Adipocyte (in vitro differentiated cells): ENCODE measurements at regions not wholly inside any gene's neighbourhood (a gene's known extent, or its start where the extent isn't known, plus 50 kb on each side); places are given as distances from the start of the nearest gene placed in this dataset.

ENCODE experiments used
- DNase-seq: peaks from one replicate; pipeline ENCODE4 v3.0.0-alpha.2; 2015; ENCODE audit warnings: low read depth
- H3K27me3 ChIP-seq: replicated peaks from 2 replicates; pipeline ENCODE4 v1.7.0; 2013; ENCODE audit warnings: mild to moderate bottlenecking, low read length, moderate library complexity; ENCODE audit not compliant: control insufficient read depth, insufficient read depth
- H3K36me3 ChIP-seq: 2 replicates; pipeline ENCODE4 v1.7.0; 2013; ENCODE audit warnings: low read length, mild to moderate bottlenecking, moderate library complexity; ENCODE audit not compliant: control insufficient read depth, insufficient read depth, severe bottlenecking
- H3K4me1 ChIP-seq: 2 replicates; pipeline ENCODE4 v1.7.0; 2013; ENCODE audit warnings: mild to moderate bottlenecking, low read length, moderate library complexity; ENCODE audit not compliant: control insufficient read depth, insufficient read depth
- H3K4me3 ChIP-seq: 2 replicates; pipeline ENCODE4 v1.7.0; 2013; ENCODE audit warnings: mild to moderate bottlenecking, low read length, moderate library complexity
- H3K9ac ChIP-seq: 2 replicates; pipeline ENCODE4 v1.7.0; 2013; ENCODE audit warnings: mild to moderate bottlenecking, low read length, moderate library complexity
- H3K9me3 ChIP-seq: 2 replicates; pipeline ENCODE4 v1.7.0; 2013; ENCODE audit warnings: mild to moderate bottlenecking, low read length, moderate library complexity; ENCODE audit not compliant: control insufficient read depth

DNA sequence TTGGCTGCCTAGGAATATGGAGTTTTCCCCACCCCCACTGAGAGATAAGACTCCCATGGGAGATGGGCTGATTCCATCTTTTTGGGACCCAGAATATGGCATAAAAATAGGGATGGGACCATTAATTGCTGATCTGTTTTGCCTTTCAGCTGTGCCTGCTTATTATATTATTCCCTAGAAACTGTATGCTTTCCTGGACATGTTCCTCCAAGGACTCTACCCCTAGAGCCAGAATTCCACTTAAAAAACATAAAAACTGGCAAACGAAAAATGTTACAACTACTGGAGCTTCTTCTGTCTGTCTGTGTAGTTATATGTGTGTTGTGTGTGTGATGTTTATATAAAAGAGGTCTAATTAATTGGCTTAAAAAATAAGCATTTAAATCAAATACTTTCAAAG, 159.9 kb upstream of the PRR20A start:
- H3K9ac ChIP-seq = no peak overlapping the region
- H3K4me1 ChIP-seq = no peaks in the 10 kb centered on the region
- DNase-seq = no peak
- no peaks in the 10 kb centered on the region for H3K36me3 ChIP-seq
- no peaks in the 10 kb centered on the region for H3K9me3 ChIP-seq
- no peaks in the 10 kb centered on the region for H3K27me3 ChIP-seq
- no peak overlapping the region for H3K4me3 ChIP-seq

DNA sequence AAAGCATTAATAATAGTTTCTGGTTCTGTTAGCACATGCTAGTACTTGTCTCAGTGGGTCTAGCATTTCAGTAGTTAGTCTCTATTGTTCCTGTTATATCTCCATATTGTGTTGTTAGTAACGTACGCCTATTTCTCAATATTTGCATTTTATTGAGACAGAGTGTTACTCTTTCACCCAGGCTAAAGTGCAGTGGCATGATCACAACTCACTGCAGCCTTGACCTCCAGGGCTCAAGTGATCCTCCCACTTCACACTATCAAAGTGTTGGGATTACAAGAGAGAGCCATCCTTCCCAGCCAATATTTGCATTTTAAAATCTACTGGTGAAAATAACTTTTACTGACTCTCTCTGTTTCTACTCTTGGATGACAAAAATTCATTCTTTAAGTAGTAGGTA, 154.6 kb upstream of the PRR20A start:
- no peak for DNase-seq
- Histone ChIP-seq H3K9ac (no peak overlapping the region), H3K4me3 (no peak overlapping the region), H3K4me1 (no peaks in the 10 kb centered on the region), H3K9me3 (no peaks in the 10 kb centered on the region), H3K36me3 (no peaks in the 10 kb centered on the region), H3K27me3 (no peaks in the 10 kb centered on the region)

DNA sequence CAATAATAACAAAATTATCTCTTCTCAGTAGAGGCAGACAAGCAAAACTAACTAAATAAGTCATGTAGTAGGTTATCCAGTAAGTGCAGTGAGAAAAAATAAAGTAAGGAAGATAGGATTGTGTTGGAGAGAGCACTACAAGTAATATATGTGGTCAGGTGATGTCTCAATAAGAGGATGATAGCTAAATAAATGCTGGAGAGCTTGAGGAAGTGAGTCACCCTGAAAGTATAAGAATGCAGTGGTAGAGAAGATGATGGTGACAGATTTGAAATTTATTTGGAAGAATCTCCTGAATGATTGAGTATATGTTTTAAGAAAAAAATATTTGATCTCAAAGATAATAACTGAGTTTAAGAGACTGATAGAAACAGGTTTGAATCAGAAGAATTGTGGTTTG, 152.2 kb upstream of the PRR20A start:
- Histone ChIP-seq H3K36me3 (no peaks in the 10 kb centered on the region), H3K9ac (no peak overlapping the region), H3K4me1 (no peaks in the 10 kb centered on the region), H3K9me3 (no peaks in the 10 kb centered on the region), H3K27me3 (no peaks in the 10 kb centered on the region), H3K4me3 (no peak overlapping the region)
- no peak for DNase-seq

DNA sequence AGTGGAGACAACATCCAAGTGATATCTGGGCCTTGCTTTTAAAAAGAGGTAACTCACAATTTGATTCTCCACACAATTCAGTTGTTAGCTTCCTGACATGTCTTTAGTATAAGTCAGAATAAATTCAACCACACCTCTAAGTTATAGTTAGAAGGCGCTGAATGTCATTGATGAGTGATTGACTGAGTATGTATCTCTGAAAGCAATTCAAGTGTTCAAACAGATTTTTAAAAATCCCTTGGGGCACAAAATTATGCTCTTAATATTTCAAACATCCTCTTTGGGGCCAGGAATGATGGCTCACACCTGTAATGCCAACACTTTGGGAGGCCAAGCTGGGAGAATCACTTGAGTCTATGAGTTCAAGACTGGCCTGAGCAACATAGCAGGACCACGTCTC, 137.0 kb upstream of the PRR20A start:
- H3K9ac ChIP-seq = no peak overlapping the region
- H3K27me3 ChIP-seq = no peaks in the 10 kb centered on the region
- no peaks in the 10 kb centered on the region for H3K9me3 ChIP-seq
- no peak overlapping the region for H3K4me3 ChIP-seq
- no peak for DNase-seq
- no peaks in the 10 kb centered on the region for H3K4me1 ChIP-seq
- H3K36me3 ChIP-seq = no peaks in the 10 kb centered on the region

DNA sequence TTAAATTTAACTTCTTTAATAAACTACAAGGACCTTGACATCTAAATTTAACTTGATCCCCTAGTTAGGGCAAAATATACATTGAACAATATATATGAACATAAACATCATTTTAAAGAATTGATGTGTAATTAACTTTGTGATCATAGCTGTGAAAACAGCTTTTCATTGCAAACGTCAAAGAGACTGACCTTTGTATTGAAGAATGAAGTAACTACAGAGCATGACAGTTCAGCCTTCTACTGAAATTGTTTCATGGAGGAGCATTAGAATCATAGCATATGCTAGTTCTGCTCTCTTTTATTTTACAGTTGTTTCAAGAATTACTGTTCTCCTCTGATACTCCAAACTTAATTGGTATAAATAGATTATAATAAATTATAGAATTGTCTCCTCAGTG, 123.4 kb upstream of the PRR20A start:
- H3K9me3 ChIP-seq = no peaks in the 10 kb centered on the region
- H3K4me3 ChIP-seq = no peak overlapping the region
- H3K4me1 ChIP-seq = no peaks in the 10 kb centered on the region
- no peak for DNase-seq
- no peaks in the 10 kb centered on the region for H3K36me3 ChIP-seq
- H3K9ac ChIP-seq = no peak overlapping the region
- H3K27me3 ChIP-seq = no peaks in the 10 kb centered on the region

DNA sequence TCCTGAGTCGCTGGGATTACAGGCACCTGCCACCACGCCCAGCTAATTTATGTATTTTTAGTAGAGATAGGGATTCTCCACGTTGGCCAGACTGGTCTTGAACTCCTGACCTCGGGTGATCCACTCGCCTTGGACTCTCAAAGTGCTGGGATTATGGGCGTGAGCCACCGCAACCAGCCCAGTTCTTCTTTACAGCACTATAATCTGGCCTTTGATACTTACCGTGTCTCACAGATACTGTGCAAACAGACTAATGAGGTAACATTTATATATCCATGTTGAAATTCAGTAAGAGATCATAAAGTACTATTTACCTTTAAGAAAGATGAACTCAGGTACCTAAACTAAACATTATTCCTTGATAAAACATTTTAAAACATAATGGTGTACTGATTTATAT, 121.8 kb upstream of the PRR20A start:
- no peaks in the 10 kb centered on the region for H3K27me3 ChIP-seq
- DNase-seq = no peak

DNA sequence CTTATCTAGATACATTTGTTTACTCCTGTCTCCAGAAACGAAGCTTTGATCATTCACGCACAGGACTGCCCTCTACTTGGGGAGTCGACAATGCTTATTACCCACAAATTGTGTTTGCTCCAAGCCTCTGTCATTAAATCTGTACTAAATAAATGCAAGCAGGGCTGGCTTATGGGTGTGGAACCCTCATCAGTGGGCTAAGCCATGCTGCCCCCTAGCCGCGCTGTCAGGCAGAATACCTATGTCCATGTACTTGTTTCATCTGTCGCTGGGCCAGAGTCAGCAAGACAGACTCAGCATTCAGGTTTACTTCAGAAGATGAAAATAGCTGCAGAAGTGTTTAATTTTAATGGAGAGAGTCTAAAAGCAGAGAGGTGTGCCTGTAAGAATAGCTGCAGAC, 110.0 kb upstream of the PRR20A start:
- no peak for DNase-seq
- Histone ChIP-seq H3K27me3 (no peaks in the 10 kb centered on the region), H3K36me3 (no peaks in the 10 kb centered on the region), H3K4me3 (no peak overlapping the region), H3K9me3 (peaks cover 6% of the 10 kb centered on the region), H3K9ac (no peak overlapping the region), H3K4me1 (no peaks in the 10 kb centered on the region)

More for the DNA sequence above, 121.8 kb upstream of the PRR20A start:
- H3K4me1 ChIP-seq = no peaks in the 10 kb centered on the region
- H3K4me3 ChIP-seq = no peak overlapping the region
- H3K36me3 ChIP-seq = no peaks in the 10 kb centered on the region
- no peak overlapping the region for H3K9ac ChIP-seq
- peaks cover 10% of the 10 kb centered on the region for H3K9me3 ChIP-seq

DNA sequence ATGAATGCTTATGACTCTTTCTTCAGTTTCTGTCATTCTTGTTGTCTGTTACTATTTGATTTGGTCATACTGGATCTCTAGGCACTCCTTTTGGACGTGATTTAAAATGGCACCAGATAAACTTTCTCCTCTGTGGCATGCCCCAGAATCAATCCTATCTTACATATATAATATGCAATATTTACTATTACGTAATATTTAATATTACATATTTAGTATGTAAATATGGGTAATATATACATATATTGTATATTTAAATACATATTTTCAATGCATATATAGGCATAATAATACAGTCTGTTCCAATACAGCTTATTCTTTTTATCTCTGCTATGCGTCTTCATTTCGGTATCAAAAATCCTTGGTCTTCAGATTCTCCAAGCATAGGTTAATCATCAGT, 104.4 kb upstream of the PRR20A start:
- no peak for DNase-seq
- no peak overlapping the region for H3K9ac ChIP-seq

DNA sequence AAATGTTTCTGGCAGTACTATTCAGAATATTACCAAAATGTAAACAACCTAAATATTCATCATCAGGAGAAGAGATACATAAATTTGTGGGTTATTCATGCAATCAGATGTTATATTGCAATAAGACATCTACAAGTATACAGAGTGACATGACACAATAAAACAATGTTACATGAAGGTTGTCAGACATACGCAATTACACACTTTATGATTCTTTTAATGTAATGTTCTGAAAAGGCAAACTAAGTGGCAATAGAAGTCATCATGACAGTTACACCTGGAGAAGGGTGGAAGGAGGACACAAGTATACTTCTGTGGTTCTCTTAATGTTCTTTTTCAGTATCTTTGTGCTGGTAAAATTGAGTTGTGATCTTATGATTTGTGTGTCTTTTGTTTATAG, 95.8 kb upstream of the PRR20A start:
- peaks cover 14% of the 10 kb centered on the region for H3K4me1 ChIP-seq
- no peaks in the 10 kb centered on the region for H3K27me3 ChIP-seq
- DNase-seq = no peak
- no peak overlapping the region for H3K4me3 ChIP-seq
- peaks cover 15% of the 10 kb centered on the region for H3K9me3 ChIP-seq
- no peaks in the 10 kb centered on the region for H3K36me3 ChIP-seq
- no peak overlapping the region for H3K9ac ChIP-seq

More for the DNA sequence above, 104.4 kb upstream of the PRR20A start:
- no peak overlapping the region for H3K4me3 ChIP-seq
- H3K36me3 ChIP-seq = no peaks in the 10 kb centered on the region
- H3K4me1 ChIP-seq = no peaks in the 10 kb centered on the region
- H3K9me3 ChIP-seq = no peaks in the 10 kb centered on the region
- no peaks in the 10 kb centered on the region for H3K27me3 ChIP-seq

DNA sequence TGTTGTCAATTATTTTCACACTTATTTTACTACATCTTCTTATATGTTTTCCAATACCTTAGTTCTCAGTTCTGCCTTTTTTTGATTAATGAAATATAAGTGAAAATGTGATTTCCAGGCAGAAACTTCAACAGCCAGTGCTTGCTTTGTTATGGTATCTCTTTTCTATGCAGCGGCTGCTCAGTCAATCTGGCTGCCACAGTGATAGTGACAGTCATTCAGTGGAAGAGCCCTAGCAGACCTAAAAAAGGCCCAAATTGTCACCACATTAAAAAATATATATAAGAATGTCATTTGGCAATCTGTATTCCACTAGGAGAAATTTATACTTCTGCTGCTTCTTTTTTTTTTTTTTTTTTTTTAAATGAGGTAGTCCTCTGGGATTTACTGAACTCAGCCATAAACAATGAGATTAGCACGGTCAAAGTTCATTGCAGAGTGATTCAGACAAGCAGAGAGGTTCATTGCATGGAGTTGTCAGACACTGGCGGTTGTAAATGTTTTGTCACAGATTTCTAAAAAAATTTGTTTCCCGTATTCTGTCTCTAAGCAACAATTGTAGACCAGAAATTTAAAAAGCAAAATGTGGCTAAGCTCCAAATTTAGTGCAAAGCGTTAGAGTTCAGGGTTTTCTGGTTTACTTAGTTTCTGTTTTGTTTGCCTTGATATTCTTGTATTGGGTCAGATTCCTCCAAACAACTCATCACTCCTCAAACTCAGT, 94.7 kb upstream of the PRR20A start:
- Histone ChIP-seq H3K36me3 (no peaks in the 10 kb centered on the region), H3K4me3 (peak overlapping the region; percentile 50), H3K9ac (peak overlapping the region; percentile 42), H3K4me1 (peaks cover 14% of the 10 kb centered on the region), H3K9me3 (peaks cover 26% of the 10 kb centered on the region), H3K27me3 (no peaks in the 10 kb centered on the region)
- DNase-seq = no peak

DNA sequence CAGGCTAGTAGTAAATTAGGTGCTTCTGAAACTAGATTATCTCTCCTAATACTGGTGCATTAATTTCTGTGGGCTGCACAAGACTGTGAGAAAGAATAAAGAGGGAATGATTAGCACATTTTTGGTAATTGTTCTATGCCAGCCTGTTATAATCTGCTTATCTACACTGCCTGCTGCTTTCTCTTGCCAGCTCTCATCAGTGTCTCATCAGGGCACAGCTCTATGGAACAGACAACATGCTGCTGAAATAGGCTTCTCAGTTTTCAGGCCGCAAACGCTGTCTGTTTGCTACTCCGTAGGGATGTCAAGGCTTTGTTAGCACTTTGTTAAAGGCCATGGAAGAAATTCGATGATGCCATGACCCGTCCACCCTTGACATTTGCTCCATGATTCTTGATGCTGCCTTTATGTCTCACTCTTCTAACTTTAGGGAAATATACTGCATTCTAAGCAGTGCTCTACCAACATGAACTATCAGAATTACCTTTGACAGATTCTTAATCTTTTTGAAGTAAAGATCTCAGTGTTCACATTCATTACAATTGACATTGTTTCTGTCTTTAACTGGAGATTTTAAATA, 84.0 kb upstream of the PRR20A start:
- Histone ChIP-seq H3K27me3 (no peaks in the 10 kb centered on the region), H3K9ac (no peak overlapping the region), H3K4me3 (no peak overlapping the region), H3K36me3 (no peaks in the 10 kb centered on the region), H3K9me3 (no peaks in the 10 kb centered on the region), H3K4me1 (no peaks in the 10 kb centered on the region)
- DNase-seq = no peak

DNA sequence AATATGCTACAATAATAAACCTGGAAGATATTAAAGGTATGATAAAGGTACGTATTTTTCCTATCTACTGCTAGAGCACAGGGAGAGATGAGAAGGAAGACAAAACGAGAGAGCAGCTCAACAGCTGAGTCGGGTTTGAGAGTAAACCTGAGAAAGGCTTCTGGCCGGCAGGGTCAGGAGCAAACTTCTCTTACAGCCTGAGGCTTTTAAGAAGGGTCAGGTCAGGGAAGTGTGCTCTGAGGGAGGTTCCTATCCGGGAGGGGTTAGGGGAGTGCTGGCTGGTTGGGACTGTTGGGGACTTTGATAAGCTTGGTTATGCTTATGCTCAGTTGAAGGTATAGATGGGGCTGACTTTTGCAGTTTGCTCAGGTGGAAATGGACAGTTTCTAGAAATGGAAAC, 77.7 kb upstream of the PRR20A start:
- Histone ChIP-seq H3K27me3 (no peaks in the 10 kb centered on the region), H3K9ac (no peak overlapping the region), H3K4me1 (no peaks in the 10 kb centered on the region), H3K4me3 (no peak overlapping the region), H3K36me3 (no peaks in the 10 kb centered on the region), H3K9me3 (no peaks in the 10 kb centered on the region)
- no peak for DNase-seq
